H9 (cell line): ENCODE measurements at regions not wholly inside any gene's neighbourhood (a gene's known extent, or its start where the extent isn't known, plus 50 kb on each side); places are given as distances from the start of the nearest gene placed in this dataset.

Experiments
- DNase-seq: peaks from one replicate; pipeline ENCODE4 v3.0.0-alpha.2; 2017
- H2AFZ ChIP-seq: one replicate; pipeline ENCODE4 v1.6.1; 2013; ENCODE audit warnings: mild to moderate bottlenecking, low read length, control low read depth, moderate library complexity
- H2AK5ac ChIP-seq: 2 replicates; pipeline ENCODE4 v1.6.1; 2013; ENCODE audit warnings: low read length, control low read depth, mixed read lengths; ENCODE audit not compliant: insufficient read length
- H2BK120ac ChIP-seq: one replicate; pipeline ENCODE4 v1.6.1; 2013; ENCODE audit warnings: low read depth, mild to moderate bottlenecking, low read length, control low read depth, inconsistent platforms; ENCODE audit not compliant: poor library complexity, severe bottlenecking
- H2BK12ac ChIP-seq: 2 replicates; pipeline ENCODE4 v1.6.1; 2013; ENCODE audit warnings: low read length, control low read depth, mixed read lengths, low read depth; ENCODE audit not compliant: insufficient read length
- H2BK15ac ChIP-seq: 2 replicates; pipeline ENCODE4 v1.6.1; 2013; ENCODE audit warnings: low read depth, low read length, control low read depth
- H2BK20ac ChIP-seq: one replicate; pipeline ENCODE4 v1.6.1; 2013; ENCODE audit warnings: low read depth, mild to moderate bottlenecking, low read length, control low read depth, inconsistent platforms; ENCODE audit not compliant: poor library complexity, severe bottlenecking
- H2BK5ac ChIP-seq: 2 replicates; pipeline ENCODE4 v1.6.1; 2013; ENCODE audit warnings: low read length, control low read depth, mixed read lengths; ENCODE audit not compliant: insufficient read length
- H3K14ac ChIP-seq: 2 replicates; pipeline ENCODE4 v1.6.1; 2013; ENCODE audit warnings: low read length, control low read depth; ENCODE audit not compliant: insufficient read depth
- H3K18ac ChIP-seq: 2 replicates; pipeline ENCODE4 v1.6.1; 2013; ENCODE audit warnings: low read depth, mild to moderate bottlenecking, mixed read lengths, low read length, control low read depth; ENCODE audit not compliant: insufficient read length
- H3K23ac ChIP-seq: 2 replicates; pipeline ENCODE4 v1.6.1; 2013; ENCODE audit warnings: low read length, control low read depth, mixed read lengths, low read depth; ENCODE audit not compliant: insufficient read length
- H3K23me2 ChIP-seq: 2 replicates; pipeline ENCODE4 v1.6.1; 2013; ENCODE audit warnings: low read depth, mild to moderate bottlenecking, mixed read lengths, low read length, control low read depth; ENCODE audit not compliant: insufficient read length, poor library complexity, severe bottlenecking
- H3K27ac ChIP-seq: 2 replicates; pipeline ENCODE4 v1.5.1; 2013; ENCODE audit warnings: low read length, control low read depth, mixed read lengths, low read depth; ENCODE audit not compliant: insufficient read length
- H3K27me3 ChIP-seq: 2 replicates; pipeline ENCODE4 v1.6.1; 2013; ENCODE audit warnings: low read length, control low read depth, inconsistent platforms; ENCODE audit not compliant: insufficient read depth
- H3K4ac ChIP-seq: 2 replicates; pipeline ENCODE4 v1.6.1; 2013; ENCODE audit warnings: low read depth, mild to moderate bottlenecking, control low read depth, inconsistent platforms, low read length, moderate library complexity
- H3K4me1 ChIP-seq: 2 replicates; pipeline ENCODE4 v1.6.1; 2013; ENCODE audit warnings: low read length, control low read depth, inconsistent platforms; ENCODE audit not compliant: insufficient read depth
- H3K4me2 ChIP-seq: 2 replicates; pipeline ENCODE4 v1.6.1; 2013; ENCODE audit warnings: low read length, control low read depth, mixed read lengths; ENCODE audit not compliant: insufficient read length, insufficient read depth
- H3K56ac ChIP-seq: 2 replicates; pipeline ENCODE4 v1.6.1; 2013; ENCODE audit warnings: low read depth, mild to moderate bottlenecking, mixed read lengths, low read length, control low read depth; ENCODE audit not compliant: insufficient read length
- H3K79me1 ChIP-seq: 2 replicates; pipeline ENCODE4 v1.6.1; 2013; ENCODE audit warnings: low read depth, mild to moderate bottlenecking, moderate library complexity, low read length, control low read depth, inconsistent platforms; ENCODE audit not compliant: insufficient read depth, poor library complexity, severe bottlenecking
- H3K79me2 ChIP-seq: 2 replicates; pipeline ENCODE4 v1.6.1; 2013; ENCODE audit warnings: low read length, control low read depth, inconsistent platforms; ENCODE audit not compliant: insufficient read depth
- H3K9ac ChIP-seq: 2 replicates; pipeline ENCODE4 v1.6.1; 2013; ENCODE audit warnings: low read length, control low read depth, mixed read lengths; ENCODE audit not compliant: insufficient read length; ENCODE audit errors: extremely low read depth
- H3K9me3 ChIP-seq: one replicate; pipeline ENCODE4 v1.6.1; 2013; ENCODE audit warnings: low read depth, low read length, inconsistent platforms; ENCODE audit not compliant: control insufficient read depth
- H3T11ph ChIP-seq: one replicate; pipeline ENCODE4 v1.6.1; 2013; ENCODE audit warnings: mild to moderate bottlenecking, low read length, control low read depth, inconsistent platforms
- H4K20me1 ChIP-seq: one replicate; pipeline ENCODE4 v1.6.1; 2013; ENCODE audit not compliant: control insufficient read depth, insufficient read length, insufficient read depth
- H4K5ac ChIP-seq: 2 replicates; pipeline ENCODE4 v1.6.1; 2013; ENCODE audit warnings: low read depth, mild to moderate bottlenecking, mixed read lengths, low read length, control low read depth; ENCODE audit not compliant: insufficient read length
- H4K8ac ChIP-seq: replicated peaks from 2 replicates; pipeline ENCODE4 v1.6.1; 2013; ENCODE audit warnings: low read length, control low read depth, mixed read lengths, low read depth; ENCODE audit not compliant: insufficient read length
- H4K91ac ChIP-seq: 2 replicates; pipeline ENCODE4 v1.6.1; 2013; ENCODE audit warnings: low read depth, mild to moderate bottlenecking, moderate library complexity, mixed read lengths, low read length, control low read depth; ENCODE audit not compliant: insufficient read length
- H3K27ac Mint-ChIP-seq, 3 experiments: 2 replicates in 2 of 3; 3 replicates in 1 of 3; pipeline ENCODE4 v1.8.0; 2020 to 2021; ENCODE audit warnings: mixed read lengths in 3 of 3, mild to moderate bottlenecking in 1 of 3, moderate library complexity in 1 of 3
- H3K27me3 Mint-ChIP-seq: 2 replicates; pipeline ENCODE4 v1.8.0; 2021; ENCODE audit warnings: low read depth, mild to moderate bottlenecking, moderate library complexity, mixed read lengths
- H3K36me3 Mint-ChIP-seq, 3 experiments: 2 replicates in 2 of 3; 3 replicates in 1 of 3; pipeline ENCODE4 v1.8.0; 2020 to 2021; ENCODE audit warnings: low read depth in 3 of 3, mixed read lengths in 3 of 3; ENCODE audit not compliant: insufficient read depth in 1 of 3
- H3K4me1 Mint-ChIP-seq, 2 experiments: 2 replicates each; pipeline ENCODE4 v1.8.0; 2020; ENCODE audit warnings: mixed read lengths in 2 of 2
- H3K4me3 Mint-ChIP-seq, 2 experiments: 2 replicates in 1 of 2; 3 replicates in 1 of 2; pipeline ENCODE4 v1.8.0; 2020 to 2021; ENCODE audit warnings: mild to moderate bottlenecking in 2 of 2, mixed read lengths in 2 of 2, moderate library complexity in 1 of 2
- H3K9me3 Mint-ChIP-seq, 2 experiments: 2 replicates in 1 of 2; 3 replicates in 1 of 2; pipeline ENCODE4 v1.8.0; 2020; ENCODE audit warnings: mild to moderate bottlenecking in 2 of 2, mixed read lengths in 2 of 2, moderate library complexity in 1 of 2
- CTCF ChIP-seq: fragments of 200-600 bp; sonication (generic); conservative IDR thresholded peaks from 3 replicates; pipeline ENCODE4 v1.8.0; 2021; ENCODE audit warnings: antibody characterized with exemption, mild to moderate bottlenecking
- WGBS: extraction: QIAGEN DNeasy Blood & Tissue Kit; methylation state at CpG from one replicate; pipeline ENCODE4 v1.1.7; 2013; ENCODE audit warnings: missing lambda C conversion rate, low lambda C conversion rate, mixed read lengths; ENCODE audit not compliant: insufficient read length; ENCODE audit errors: extremely low coverage; 5-methylcytosine and 5-hydroxymethylcytosine counted together

GRCh38 chr11:23164022-23164421 lies 303.7 kb upstream of the CCDC179 start:
- Histone ChIP-seq H4K8ac (no peak overlapping the region), H2BK120ac (no peak overlapping the region), H2AFZ (no peak overlapping the region), H3K4me1 (no peaks in the 10 kb centered on the region), H3K4me2 (no peak overlapping the region), H4K20me1 (no peaks in the 10 kb centered on the region), H3K9me3 (no peaks in the 10 kb centered on the region), H3T11ph (no peak overlapping the region), H2BK20ac (no peak overlapping the region), H2AK5ac (no peak overlapping the region), H3K18ac (no peak overlapping the region), H3K27me3 (no peaks in the 10 kb centered on the region), H3K27ac (no peak overlapping the region), H3K79me2 (no peaks in the 10 kb centered on the region), H4K5ac (no peak overlapping the region), H3K23me2 (no peaks in the 10 kb centered on the region), H2BK5ac (no peak overlapping the region), H2BK15ac (no peak overlapping the region), H3K9ac (no peak overlapping the region), H3K14ac (no peak overlapping the region), H4K91ac (no peak overlapping the region), H3K4ac (no peak overlapping the region), H3K79me1 (no peaks in the 10 kb centered on the region), H3K56ac (no peak overlapping the region), H3K23ac (no peak overlapping the region), H2BK12ac (no peak overlapping the region)
- Mint-ChIP-seq H3K27ac (no peak overlapping the region), H3K36me3 (no peaks in the 10 kb centered on the region), H3K27me3 (no peaks in the 10 kb centered on the region), H3K9me3 (no peaks in the 10 kb centered on the region; a peak in 1 of 5 replicates), H3K4me1 (peaks cover 0 to 5% of the 10 kb centered on the region in 2 experiments; a peak in 2 of 4 replicates), H3K4me3 (no peak overlapping the region)
- no peak for TF ChIP-seq CTCF
- DNase-seq, result no peak
- WGBS, result no CpG with 5 or more reads among the region's 1 CpG
